GM12891 (cell line): ENCODE measurements at regions not wholly inside any gene's neighbourhood (a gene's known extent, or its start where the extent isn't known, plus 50 kb on each side); places are given as distances from the start of the nearest gene placed in this dataset.

Experiments used
- PAX5 ChIP-seq: IDR thresholded peaks from 2 replicates; pipeline ENCODE4 v1.6.1; 2011; ENCODE audit warnings: low read length, moderate library complexity, mild to moderate bottlenecking; ENCODE audit not compliant: insufficient read depth, severe bottlenecking
- POLR2A ChIP-seq: IDR thresholded peaks from 2 replicates; pipeline ENCODE4 v1.6.1; 2011; ENCODE audit warnings: low read depth, low read length, control low read depth
- POLR2AphosphoS5 ChIP-seq: IDR thresholded peaks from 2 replicates; pipeline ENCODE4 v1.6.1; 2011; ENCODE audit warnings: low read depth, low read length, control low read depth
- POU2F2 ChIP-seq: IDR thresholded peaks from 2 replicates; pipeline ENCODE4 v1.6.1; 2011; ENCODE audit warnings: low read depth, mild to moderate bottlenecking, control low read depth, low read length, moderate library complexity
- SPI1 ChIP-seq: IDR thresholded peaks from 2 replicates; pipeline ENCODE4 v1.6.1; 2011; ENCODE audit warnings: low read depth, low read length, control low read depth
- TAF1 ChIP-seq: IDR thresholded peaks from 2 replicates; pipeline ENCODE4 v1.6.1; 2011; ENCODE audit warnings: low read depth, low read length, control low read depth

DNA sequence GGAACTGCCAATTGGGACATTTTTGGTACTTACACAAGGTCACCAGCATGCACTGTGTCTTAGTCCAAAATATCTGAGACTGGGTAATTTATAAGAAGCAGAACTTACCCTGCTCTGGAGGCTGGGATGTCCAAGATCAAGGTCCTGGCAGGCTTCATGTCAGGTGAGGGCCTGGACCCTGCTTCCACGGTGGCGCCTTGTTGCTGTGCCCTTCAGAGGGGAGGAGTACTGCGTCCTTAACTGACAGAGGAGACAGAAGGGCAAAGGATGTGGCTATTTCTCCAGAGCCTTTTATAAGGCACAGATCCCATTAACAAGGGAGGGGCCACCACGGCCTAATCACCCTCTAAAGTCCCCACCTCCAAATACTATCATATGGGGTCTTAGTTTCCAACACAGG lies 178.9 kb downstream of the C16orf95 start:
- TF ChIP-seq POLR2A (no peak), TAF1 (no peak), POLR2AphosphoS5 (no peak), SPI1 (no peak), PAX5 (no peak), POU2F2 (no peak)
